HG03457 (cell line): ENCODE measurements at regions not wholly inside any gene's neighbourhood (a gene's known extent, or its start where the extent isn't known, plus 50 kb on each side); places are given as distances from the start of the nearest gene placed in this dataset.

Source experiments
- ATAC-seq: cut with Tn5 transposase; IDR thresholded peaks from one replicate; pipeline ENCODE4 v1.9.1; 2021; ENCODE audit warnings: moderate number of reproducible peaks; ENCODE audit not compliant: unreplicated experiment

- no peak for ATAC-seq
These were observed 321.1 kb upstream of the SULF2 start for GRCh38 chr20:48106428-48106827.

- no peak for ATAC-seq
These were observed 320.2 kb upstream of the SULF2 start for GRCh38 chr20:48105526-48105925.

- no peak for ATAC-seq
These were observed 317.8 kb upstream of the SULF2 start for GRCh38 chr20:48102931-48103660.

GRCh38 chr20:48102076-48102787 is 317.0 kb upstream of the SULF2 start:
- ATAC-seq: no peak

GRCh38 chr20:48100483-48100882 is 315.2 kb upstream of the SULF2 start:
- ATAC-seq: no peak

GRCh38 chr20:48098866-48099265 is 313.6 kb upstream of the SULF2 start:
- ATAC-seq: no peak

GRCh38 chr20:48098099-48098498 is 312.8 kb upstream of the SULF2 start:
- ATAC-seq: no peak

- ATAC-seq: no peak
These were observed 311.9 kb upstream of the SULF2 start for GRCh38 chr20:48096957-48097890.

- ATAC-seq: no peak
These were observed 311.1 kb upstream of the SULF2 start for GRCh38 chr20:48096212-48096875.

- no peak for ATAC-seq
These were observed 309.7 kb upstream of the SULF2 start for GRCh38 chr20:48094944-48095343.

- no peak for ATAC-seq
These were observed 309.0 kb upstream of the SULF2 start for GRCh38 chr20:48094196-48094749.

- ATAC-seq: no peak
These were observed 307.5 kb upstream of the SULF2 start for GRCh38 chr20:48092596-48093280.

GRCh38 chr20:48090784-48091183 is 305.5 kb upstream of the SULF2 start:
- no peak for ATAC-seq

- ATAC-seq: no peak
These were observed 305.0 kb upstream of the SULF2 start for GRCh38 chr20:48090314-48090713.

GRCh38 chr20:48080583-48080982 is 295.3 kb upstream of the SULF2 start:
- ATAC-seq: no peak

GRCh38 chr20:48079028-48079427 is 293.7 kb upstream of the SULF2 start:
- ATAC-seq: no peak

GRCh38 chr20:48076747-48077146 is 291.5 kb upstream of the SULF2 start:
- no peak for ATAC-seq

GRCh38 chr20:48076247-48076646 is 291.0 kb upstream of the SULF2 start:
- ATAC-seq: no peak

GRCh38 chr20:48075591-48076174 is 290.4 kb upstream of the SULF2 start:
- ATAC-seq: no peak
